ENCODE measurements at regions not wholly inside any gene's neighbourhood (a gene's known extent, or its start where the extent isn't known, plus 50 kb on each side); places are given as distances from the start of the nearest gene placed in this dataset.
A peak's percentile ranks its signal among the peaks of the same experiment; 100 is the strongest.
"Not testable (repeated sequence)": the region's sequence is repeated elsewhere in the genome, so short reads cannot be mapped to it uniquely, and the experiment has no call there.

DNA sequence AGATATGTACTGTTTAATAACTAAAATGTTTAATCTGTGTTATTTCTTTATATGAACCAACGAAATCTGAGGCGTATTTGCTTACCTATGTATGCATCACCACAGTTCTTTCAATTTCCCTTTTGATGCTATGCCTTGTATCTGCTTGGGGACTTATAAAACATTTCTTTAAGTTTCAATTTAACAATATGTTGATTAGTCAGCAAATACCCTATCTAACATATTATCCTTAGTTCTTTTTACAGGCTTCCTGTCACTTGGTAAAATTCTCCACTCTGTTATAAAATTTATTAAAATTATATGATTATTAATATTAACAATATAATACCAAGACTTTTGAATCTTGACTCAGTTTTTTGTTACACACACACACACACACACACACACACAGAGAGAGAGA lies 174.3 kb downstream of the CPS1 start:
- DNase-seq: no peak

DNA sequence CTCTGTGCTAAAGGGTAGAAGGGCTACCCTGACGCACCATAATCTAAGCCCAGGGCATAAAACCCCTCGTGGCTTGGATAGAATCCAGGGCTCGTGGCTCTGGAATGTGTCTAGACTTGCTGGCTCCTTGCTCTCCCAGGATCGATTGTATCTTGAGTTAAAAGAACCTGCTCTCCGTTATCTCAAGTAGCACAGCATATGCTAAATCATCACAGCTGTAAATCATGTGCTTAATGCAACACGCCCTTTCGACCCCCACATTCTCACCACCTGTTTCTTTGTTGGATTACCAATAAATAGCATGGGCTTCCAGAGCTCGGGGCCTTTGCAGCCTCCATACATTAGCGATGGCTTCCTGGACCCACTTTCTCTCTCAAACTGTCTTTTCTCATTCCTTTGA lies 190.4 kb downstream of the CPS1 start:
- not testable (repeated sequence) for DNase-seq

DNA sequence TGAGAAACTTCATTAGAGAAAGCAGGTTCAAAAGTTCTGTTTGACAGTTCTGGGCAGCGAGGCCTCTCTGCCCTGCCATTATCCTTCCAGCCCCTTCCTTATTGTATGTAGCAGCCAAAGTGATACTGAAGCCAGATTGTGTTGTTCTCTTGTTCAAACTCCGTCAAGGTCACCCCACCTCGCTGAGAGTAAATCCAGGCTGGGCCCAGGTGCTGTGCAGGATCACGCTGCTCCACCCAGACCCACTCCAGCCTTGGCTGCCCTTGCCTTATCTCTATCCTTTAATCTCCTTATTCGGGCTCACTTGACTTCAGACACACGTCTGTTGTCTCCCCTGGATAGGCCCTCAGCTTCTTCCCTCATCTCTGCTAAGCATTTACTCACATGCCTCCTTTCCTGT lies 196.1 kb downstream of the CPS1 start:
- no peak for DNase-seq

DNA sequence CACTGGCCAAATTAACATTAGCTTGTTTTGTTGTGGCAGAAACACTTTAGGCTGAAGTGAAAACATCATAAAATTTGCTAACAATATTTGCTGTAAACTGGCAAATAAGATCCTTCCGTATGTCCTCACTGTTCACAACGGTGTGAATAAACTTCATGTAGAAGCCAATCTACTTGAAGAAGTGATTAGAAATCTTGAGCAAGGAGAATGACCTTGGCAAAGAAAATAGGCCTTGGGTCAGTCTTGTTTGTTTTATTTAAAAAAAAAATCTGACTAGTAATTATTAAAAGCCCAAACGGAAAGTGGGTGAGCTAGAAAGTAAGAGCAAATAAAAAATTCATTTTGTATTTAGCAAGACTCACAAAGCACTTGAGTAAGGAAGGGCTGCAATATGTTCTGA lies 197.0 kb downstream of the CPS1 start:
- DNase-seq: no peak

DNA sequence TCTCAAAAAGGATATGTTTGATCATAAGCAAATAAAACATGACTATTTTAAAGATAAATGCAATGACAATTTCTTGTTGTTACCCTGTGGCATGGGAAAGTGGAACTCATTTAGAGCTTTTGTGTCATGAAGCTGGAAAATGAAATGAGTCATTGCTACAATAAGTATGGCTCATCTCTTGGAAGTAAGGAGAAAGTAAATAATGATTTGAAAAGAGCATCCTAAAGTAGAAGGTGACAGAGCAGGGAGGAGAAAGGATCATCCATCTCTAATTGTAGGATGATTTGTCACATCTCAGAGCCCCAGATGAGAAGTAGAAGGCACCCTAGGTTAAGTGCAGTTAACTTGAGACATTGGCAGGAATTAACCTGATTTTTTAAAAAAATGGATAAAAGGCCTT lies 200.5 kb downstream of the CPS1 start:
- DNase-seq: no peak

DNA sequence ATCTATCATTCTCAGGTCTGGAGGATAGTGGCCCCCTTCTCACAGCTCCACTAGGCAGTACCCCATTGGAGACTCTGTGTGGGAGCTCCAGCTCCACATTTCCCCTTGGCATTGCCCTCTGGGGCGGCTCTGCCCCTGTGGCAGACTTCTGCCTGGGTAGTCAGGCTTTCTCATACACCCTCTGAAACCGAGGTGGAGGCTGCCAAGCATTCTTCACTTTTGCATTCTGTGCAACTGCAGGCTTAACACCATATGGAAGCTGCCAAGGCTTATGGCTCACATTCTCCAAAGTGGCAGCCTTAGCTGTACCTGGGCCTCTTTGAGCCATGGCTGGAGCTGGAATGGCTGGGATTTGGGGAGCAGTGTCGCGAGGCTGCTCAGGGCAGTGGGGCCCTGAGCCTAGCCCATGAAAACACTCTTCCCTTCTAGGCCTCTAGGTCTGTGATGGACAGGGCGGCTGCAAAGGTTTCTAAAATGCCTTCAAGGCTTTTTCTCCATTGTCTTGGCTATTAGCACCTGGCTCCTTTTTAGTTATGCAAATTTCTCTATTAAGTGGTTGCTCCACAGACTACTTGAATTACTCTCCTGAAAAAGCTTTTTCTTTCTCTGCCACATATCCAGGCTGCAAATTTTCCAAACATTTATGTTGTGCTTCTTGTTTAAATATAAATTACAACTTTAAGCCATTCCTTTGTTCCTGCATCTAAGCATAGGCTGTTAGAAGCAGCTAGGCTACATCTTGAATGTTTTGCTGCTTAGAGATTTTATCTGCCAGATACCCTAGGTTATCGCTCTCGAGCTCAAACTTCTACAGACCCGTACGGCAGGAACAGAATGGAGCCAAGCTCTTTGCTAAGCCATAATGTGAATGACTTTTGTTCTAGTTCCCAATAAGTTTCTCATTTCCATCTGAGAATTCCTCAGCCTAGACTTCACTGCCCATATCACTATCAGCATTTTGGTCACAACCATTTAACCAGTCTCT lies 206.5 kb downstream of the CPS1 start:
- DNase-seq: no peak

DNA sequence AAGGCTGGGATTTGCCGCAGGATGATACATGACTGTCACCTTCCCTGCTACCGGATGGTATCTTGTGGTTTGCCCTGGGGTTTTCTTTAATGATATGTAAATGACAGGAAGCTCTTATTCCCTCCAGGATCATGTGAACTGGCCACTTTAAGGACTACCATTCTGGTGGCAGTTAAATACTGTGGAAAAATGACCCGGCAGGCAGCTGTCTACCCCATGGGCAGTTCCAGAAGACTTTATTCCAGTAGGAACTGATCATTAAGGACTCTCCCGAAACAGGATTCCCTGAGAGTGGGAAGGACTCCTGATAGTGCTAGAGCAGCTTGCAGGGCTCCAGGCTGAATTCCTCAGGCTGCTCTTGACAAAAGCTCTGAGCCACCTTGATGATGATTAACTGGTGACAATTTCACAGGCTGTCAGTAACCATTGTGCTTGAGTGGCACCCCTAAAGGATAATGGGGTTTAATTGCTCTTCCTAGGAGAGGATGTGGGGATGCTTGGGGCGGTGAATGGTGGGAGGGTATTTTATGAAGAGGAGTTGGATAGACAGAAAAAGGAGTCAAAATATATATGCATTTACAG lies 212.0 kb downstream of the CPS1 start:
- DNase-seq: no peak

DNA sequence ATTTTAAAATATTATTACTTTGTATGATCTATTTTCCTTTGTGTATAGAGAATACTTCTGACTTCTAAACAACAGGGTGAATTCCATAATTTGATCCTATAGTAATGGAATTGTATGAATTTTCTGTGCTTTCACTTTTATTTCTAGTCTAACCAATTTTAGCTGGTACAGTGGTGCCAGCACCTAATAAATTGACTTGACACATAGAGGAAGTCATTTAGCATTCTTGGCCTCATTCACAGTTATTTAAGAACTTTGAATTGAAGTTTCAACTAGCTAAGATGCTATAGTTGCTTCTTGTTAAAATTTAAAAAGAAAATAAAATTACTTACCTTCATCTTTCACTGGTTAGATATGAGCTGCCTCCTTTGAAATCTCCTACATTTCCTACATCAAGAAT lies 220.4 kb downstream of the CPS1 start:
- no peak for DNase-seq

DNA sequence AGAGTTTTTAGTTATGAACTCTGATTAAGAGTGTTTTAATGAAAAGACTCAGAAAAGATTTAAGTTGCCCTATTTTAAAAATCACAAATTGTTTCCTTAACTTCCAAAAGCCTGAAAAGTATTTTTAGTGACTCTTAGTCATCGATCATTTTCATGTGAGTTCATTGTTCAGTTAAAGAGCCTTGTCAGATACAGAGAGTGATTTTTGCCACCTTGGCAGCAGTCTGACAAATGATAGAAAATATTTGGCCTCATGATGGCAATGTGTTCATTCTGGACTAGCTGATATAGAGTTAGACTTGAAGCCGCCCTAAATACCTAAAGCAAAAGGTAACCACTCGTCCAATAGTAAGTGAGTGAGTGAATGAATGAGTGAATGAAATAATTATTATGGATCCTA lies 225.8 kb downstream of the CPS1 start:
- no peak for DNase-seq

DNA sequence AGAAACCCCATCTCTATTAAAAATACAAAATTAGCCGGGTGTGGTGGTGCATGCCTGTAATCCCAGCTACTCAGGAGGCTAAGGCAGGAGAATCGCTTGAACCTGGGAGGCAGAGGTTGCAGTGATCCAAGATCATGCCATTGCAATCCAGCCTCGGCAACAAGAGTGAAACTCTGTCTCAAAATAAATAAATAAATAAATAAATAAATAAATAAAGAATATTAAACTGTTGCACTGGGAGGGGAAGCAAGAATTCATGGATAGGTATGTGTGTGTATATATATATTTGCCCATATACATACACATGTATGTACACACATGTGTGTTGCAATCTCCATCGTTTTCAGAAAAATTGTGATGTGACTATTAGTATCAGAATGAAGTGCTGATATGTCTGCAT lies 231.4 kb downstream of the CPS1 start:
- not testable (repeated sequence) for DNase-seq

DNA sequence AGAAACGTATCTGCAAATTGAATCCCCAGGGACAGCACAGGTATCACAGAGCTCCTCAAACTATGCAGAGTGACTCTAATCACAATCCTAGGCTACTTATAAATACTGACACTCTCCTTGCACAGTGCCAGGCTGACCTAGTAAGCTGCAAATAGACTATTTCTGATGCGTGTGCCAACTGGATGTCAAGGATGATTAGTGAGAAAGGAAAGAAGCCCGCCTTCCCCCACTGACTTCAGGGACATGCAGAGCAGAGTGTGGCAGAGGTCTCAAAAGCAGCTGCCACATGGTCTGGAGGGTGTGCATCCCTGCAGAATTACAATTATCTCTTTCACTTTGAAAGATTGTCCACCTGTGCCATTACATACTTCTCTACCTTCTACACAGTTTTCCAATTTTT lies 235.6 kb downstream of the CPS1 start:
- DNase-seq: no peak

DNA sequence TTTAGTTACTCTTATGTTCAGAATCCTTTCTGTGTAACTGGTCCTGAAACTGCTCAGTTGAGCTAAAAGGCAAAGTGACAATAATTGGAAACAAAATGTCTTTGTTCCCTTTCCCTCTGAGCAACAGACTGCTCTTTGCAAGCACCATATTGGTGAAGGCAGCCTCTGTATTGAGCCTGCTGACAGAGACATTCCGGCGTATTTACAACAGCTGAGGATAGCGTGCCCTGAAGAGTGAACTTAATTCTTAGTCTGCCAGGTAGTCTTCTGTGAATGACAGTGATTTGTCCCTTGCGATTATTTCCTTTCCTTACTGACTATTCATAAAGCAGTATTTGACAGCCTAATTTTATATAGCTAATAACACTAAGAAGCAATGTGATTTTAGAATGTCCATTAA lies 239.1 kb downstream of the CPS1 start:
- DNase-seq: no peak

DNA sequence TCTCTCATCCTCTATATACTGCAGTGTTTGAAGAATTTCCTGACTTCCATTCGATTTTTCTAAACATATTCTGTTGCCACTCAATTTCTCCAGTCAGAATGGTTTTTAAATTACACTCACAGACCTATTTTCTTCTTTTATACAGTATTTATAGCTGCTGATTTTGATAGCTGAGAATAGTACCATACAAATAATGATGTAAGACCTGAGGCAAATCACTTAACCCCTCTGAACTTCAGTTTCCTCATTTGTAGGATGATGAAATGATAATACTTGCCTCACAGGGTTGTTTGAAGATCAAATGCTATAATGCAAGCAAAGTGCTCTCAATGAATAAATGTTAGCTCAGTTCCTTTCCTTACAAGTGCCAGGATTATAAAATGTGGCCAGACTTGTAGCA lies 241.8 kb downstream of the CPS1 start:
- DNase-seq: no peak

DNA sequence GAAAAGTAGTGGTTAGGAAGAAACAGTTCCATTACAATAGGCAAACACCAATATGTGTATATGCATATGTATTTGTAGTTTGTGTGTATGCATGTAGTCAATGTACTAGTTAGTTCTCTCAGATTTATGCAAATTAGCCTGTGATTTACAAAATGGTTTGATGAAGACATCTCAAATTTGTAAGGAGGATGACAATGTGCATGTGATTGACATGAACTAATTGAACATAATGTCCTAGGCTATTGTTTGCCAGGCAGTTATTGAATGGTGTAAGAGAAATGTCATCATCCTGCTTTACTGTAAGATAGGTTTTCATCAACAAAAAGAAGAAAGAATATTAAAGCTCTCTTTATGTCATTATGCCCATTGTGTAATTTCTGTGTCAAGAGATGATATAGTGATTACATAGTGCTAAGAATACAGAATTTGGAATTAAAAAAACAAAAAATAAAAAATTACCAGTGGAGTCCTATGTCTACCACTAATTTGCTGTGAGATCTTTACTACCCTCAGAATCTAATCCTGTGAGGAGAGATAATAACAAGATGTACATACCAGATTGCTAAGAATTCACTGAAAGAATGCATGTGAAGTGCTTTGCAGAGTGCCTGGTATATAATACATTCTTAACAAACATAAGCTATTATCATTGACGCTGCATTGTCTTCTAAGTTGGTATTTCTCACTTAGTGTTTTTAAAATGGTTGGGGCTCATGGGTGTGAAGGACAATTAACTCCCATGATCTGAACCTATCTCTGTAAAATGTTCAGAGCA lies 258.0 kb downstream of the CPS1 start:
- no peak for DNase-seq

DNA sequence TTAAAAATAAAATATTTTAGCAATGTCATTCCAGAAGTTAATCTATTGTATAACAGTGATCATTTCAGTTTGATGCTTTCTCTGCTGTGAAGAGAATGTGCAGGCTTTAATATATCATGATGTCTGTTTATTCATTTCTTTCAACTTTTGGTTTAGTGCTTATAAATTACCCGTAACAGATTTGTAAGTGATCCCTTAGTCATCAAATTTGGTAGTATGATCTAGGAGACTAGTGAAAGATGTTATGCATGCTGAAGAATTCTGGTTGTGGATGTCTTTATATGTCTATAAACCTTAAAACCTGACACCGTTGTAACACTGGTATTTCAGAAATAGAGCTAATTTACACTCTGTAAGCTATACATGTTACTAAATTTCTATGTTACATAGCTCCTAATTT lies 260.4 kb downstream of the CPS1 start:
- no peak for DNase-seq

DNA sequence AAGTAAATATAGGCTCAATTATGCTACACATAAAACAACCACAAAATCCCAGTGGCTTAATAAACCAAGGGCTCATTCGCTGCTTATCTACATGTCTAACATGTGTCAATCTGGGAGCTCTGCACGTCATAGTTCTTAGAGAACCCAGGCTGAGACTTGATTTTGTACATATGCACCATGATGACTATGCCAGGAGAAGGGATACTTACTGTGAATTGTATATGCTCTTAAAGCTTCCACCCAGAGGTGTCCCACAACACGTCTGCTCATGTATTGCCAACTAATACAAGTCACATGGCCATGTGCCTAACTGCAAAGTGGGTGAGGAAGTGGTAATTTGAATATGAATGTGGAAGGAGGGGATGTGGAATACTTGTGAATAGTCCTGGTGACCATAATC lies 262.1 kb downstream of the CPS1 start:
- no peak for DNase-seq

DNA sequence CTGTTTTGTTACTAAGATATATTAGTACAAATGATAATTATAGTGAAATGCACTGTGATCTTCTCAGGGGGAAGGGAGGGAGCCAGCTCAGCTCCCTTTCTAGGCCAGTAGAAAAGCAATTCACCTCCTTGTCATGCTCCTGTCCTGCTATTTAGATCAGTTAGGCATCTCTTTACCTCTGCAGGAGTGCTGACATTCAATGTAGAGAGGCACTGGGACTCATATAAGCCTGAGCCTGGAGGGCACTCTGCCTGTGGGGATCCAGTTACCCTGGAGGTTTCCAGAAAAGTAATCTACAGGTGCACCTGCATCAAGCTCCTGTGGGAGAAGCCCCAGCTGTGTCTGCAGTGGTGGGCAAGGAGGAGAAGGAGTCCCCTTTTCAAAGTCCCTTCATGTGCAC lies 277.0 kb downstream of the CPS1 start:
- no peak for DNase-seq

DNA sequence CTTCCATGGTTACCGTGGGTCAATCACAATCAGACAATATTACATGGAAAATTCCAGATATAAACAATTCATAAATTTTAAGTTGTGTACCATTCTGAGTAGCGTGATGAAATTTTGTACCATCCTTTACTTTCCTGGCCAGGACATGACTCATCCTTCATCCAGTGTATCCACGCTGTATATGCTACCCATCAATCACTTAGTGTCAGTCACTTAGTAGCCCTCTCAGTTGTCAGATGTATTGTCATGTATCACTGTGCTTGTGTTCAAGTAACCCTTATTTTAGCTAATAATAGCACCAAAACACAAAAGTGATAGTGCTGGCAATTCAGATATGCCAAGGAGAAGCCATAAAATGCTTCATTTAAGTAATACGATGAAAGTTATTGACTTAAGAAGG lies 282.6 kb downstream of the CPS1 start:
- no peak for DNase-seq

DNA sequence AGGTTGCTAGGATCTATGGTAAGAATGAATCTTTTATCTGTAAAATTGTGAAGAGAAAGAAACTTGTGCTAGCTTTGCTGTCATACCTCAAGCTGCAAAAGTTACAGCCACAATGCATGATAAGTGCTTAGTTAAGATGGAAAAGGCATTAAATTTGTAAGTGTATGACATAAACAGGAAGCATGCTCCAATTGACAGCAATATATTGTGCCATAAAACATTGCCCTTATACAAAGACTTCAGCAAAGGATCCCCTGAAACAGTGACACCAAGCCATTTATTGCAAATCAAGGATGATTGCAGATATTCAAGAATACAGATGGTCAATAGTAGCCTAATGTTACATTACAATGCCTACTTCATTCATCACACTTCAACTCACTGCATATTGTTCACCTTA lies 283.1 kb downstream of the CPS1 start:
- no peak for DNase-seq

DNA sequence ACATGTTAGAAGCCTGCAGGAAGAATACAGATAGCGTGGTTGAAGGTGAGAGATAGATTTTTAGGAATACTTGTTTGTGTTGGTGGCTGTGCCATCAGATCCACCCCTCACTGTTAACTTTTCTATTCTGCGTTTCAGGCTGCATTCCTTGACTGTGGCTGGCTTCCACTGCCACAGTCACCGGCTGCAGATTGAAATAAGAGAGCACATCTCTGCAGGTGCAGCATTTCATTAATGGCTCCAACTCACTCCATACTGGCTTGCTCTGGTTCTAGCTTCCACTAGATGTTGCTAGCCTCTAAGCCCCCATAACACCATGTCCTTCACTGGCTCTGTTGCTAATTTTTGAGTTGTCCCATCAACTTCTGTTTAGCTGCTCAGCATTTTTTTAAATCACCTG lies 286.5 kb downstream of the CPS1 start:
- DNase-seq: no peak

DNA sequence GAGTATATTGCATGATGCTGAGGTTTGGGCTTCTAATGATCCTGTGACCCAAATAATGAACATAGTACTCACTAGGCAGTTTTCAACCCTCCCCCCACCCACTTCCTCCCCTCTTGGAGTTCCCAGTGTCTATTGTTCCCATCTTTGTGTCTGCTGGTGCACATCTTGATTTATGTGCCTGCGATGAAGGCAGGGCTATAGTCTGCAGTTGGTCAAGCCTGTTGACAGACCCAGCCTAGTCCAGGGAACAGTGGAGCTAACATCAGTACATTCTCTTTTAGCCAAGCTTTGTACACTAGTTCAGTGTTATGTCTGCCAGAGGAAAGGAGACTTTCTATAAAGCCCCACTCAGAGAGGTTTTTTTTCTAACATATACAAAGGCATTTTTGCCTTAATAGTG lies 287.6 kb downstream of the CPS1 start:
- no peak for DNase-seq

DNA sequence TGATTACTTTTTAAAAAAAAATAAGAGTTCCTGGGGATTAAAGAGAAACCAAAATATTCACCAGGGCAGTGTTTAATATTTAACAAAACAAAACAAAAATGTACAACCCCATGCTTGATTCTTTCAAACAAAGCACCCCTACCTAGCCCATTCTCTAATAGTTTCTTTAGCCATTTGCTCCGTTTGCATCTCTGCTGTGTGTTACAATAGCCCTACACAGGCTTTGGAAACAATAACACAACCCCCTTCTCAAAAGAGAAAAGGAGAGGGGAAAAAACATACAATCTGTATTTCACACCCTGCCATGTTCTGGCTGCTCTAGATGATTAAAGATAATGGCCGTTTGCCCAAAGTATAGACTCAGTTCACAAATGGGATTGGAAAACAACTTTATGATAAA lies 302.9 kb downstream of the CPS1 start:
- DNase-seq: no peak

DNA sequence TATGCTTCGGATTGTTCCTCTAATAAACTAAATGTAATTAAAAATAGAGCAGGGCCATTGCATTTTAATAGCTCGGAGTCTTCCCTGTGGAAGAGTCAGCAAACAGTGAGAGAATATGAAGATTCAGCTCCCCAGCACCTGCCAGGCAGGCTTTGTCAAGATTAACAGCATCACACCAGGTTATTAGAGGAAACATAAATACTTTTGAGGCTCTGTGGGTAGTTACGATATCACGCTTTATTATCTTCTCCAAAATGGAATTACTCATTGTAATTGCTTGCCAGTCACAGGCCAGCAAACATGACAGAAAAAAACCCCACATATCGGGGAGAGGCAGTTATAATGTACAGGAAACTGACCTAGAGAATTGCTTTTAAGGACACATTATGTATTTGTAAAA lies 303.9 kb downstream of the CPS1 start:
- DNase-seq: peak; percentile 10

All from NCI-H1092 treated with DMSO at 0.1 percent for 48 hours (cell line).